HG03196 (cell line): ENCODE measurements at regions not wholly inside any gene's neighbourhood (a gene's known extent, or its start where the extent isn't known, plus 50 kb on each side); places are given as distances from the start of the nearest gene placed in this dataset.

Experiments used
- ATAC-seq: cut with Tn5 transposase; IDR thresholded peaks from one replicate; pipeline ENCODE4 v1.9.1; 2021; ENCODE audit not compliant: unreplicated experiment

DNA sequence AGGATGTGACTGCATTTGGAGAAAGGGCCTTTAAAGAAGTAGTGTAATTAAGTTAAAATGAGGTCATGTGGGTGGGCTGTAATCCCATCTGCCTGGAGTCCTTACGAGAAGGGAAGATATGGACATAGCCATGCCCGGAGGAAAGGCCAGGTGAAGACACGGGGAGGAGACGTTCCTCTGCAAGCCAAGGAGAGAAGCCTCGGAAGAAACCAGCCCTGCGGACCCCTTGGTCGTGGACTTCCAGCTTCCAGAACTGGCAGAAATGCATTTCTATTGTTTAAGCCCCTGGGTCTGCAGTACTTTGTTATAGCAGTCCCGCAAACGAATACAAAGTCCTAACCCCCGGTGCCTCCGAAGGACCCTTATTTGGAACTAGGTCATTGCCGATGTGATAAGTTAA, 87.6 kb upstream of the TAF1B start:
- ATAC-seq: no peak

DNA sequence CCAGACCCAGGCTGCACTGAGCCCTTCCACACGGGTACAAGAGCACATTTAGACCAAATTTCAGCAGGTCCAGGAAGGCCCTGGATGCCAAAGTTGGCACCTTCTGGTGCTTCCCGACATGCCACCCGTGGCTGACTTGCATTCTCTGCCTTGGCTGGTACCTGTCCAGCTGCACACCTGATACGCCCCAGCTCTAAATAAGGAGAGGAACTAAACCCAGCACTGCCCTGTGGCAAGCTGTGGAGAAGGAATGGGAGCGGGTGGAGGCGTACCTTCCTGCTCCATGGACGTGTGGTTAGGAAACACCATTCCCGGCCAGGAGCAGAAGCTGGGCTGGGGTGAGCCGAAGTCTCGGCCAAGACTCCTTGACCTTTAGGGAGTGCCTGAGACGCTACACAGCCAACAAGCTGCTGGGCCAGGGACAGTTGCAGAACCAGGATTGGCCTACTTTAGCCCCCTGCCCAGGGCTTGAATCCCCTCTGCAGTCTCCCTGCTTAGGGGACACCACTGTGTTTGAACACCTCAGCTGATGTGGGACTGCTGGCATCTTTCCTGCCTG, 86.5 kb upstream of the TAF1B start:
- no peak for ATAC-seq

DNA sequence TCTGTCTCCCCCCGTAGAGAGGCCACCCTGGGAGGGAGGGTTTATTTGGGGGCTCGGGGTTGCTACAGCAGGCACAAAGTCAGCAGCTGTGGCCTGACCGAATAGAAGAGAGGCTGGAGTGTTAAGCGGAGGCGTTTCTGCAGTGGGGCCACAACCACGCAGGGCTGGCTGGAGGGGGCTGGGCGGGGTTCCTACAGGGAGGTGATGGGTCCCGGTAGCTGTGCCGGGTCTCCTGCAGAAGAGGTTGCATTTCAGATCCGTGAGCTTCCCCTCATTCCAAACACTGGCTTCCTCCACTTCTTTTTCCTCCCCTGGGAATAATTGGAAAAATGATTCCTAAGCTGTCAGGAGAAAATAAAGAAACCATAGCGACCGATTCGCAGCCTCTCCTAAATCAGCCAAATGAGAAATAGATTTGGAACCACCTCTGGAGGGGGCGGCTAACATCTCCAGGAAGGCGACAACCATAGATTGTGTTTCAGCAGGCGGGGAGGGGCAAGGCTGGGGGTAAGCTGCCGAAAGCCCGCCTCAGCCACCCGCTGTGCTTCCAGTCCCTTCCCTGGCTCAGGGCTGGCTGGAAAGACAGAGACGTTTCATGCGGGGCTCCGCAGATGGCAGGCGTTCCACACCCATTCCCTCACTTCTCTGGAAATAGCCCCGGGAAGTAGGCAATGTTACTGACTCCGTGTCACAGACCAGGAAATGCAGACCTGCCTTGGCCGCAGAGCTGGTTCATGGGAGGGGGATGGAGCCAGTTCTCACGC, 85.6 kb upstream of the TAF1B start:
- ATAC-seq: no peak

DNA sequence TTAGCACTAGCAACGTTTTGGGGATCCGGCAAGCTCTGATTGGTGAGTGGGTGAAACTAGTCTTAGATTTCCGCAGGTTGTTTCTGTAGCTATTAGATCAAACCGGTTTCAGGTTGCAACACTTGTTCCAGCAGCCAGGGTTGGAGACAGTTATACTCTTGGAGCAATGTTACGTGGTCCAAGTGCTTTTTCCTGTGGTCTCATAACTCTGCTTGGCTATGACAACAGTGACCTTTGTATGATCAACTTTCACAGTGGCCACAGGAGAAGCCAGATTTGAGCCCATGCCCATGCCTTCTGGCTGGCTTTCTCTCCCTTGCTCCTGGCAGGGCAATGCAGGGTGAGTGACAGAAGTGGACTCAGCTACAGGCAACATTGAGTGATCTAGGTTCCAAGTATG, 84.5 kb upstream of the TAF1B start:
- ATAC-seq: no peak

DNA sequence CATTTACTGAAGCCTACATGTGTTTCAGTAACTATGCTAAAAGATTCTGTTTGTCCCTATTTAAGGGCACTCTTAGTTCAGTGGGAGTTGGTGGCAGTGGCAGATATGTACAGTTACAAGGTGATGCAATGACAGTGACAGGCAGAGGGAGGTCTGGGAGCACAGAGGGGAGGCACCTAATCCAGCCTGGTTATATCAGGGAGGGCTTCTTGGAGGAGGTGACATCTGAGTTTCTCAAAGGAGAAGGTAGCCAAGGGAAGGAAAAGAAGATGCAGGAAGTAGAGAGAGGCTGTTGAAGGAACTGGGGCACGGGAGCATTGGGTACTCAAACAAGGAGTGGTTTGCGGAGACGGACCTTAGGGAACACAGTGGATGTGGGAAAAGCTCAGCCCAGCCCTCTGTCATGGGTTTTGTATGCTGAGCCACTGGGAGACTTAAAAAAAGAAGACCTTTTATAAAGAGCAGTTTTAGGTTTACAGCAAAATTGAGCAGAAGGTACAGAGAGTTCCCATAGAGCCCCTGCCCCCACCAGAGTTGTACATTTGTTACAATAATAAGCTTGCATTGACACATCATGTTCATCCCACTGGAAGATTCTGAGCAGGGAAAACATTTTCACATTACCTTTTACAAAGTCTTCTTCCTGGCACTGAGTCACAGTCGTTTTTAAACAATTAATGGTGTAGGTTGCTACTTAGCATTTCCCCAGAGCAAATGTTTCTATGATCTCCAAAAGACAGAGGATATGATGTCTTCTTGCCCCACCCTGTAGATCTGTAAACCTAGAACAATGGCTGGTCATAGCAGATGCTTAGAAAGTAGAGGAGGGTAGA, 83.0 kb upstream of the TAF1B start:
- ATAC-seq: no peak

DNA sequence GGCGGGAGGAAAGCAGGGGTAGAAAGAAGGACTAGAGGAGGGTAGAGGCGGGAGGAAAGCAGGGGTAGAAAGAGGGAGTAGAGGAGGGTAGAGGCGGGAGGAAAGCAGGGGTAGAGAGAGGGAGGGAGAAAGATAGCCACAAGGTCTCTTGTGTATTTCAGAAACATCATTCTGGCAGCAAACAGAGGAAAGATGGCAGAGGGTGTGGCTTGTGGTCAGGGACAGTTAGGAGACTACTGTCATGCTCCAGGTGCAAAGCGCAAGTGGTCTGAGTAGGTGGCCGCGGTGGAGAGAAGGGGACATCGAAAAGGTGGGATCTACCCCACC, 82.4 kb upstream of the TAF1B start:
- no peak for ATAC-seq

DNA sequence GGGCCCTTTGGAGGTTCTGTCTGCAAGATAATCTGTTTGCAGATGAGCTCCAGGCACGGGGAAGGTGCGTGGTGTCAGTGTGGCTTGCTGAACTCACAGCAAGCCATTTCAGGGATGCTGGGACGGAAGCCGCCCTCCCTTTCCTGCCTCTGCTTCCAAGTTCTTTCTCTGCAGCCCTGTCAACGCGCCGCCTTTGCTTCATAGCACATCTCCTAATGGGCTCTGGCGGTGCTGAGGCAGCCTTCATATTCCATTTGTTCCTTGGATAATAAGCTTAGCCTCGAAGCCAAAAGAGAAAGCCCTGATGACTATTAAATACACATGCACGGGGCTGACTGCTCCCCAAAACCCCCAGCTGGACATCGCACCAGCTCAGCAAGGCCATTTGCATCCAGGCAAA, 81.7 kb upstream of the TAF1B start:
- ATAC-seq: no peak

DNA sequence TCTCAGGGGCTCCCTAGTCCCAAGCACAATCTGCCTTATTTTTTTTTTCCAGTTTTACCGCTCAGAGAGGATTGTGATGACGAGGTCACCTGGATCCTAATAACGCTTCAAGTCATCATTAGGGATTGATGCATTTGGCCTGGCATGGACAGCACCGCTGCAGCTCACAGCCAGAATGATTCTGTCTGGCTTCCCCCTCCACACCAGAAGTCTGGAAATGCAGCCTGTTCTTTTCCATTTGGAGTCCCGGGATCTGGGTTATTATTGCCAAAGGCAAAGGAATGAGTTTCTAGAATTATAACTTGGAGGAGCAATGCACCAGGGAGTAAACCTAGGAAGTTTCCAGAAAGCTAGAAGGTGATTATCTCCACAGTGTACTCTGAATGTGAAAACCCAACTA, 81.1 kb upstream of the TAF1B start:
- ATAC-seq: no peak

DNA sequence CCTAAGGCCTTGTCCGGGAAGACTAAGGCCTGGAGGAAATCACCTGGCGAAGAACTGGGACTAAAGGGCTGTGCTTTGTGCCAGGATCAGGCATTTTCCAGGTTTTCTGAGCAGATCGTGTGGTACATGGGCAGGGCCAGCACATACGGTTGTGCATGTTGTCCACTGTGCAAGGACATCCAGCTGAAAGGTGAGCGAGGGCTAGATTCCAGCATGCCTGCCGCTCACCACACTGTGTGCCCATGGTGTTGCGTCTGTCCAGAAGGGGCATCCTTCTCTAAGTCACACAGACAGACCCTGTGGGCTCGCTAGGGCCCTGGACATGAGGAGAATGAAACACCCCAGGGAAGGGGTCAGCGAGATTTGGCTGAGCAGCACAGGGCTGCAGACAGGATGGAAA, 80.3 kb upstream of the TAF1B start:
- ATAC-seq: no peak

DNA sequence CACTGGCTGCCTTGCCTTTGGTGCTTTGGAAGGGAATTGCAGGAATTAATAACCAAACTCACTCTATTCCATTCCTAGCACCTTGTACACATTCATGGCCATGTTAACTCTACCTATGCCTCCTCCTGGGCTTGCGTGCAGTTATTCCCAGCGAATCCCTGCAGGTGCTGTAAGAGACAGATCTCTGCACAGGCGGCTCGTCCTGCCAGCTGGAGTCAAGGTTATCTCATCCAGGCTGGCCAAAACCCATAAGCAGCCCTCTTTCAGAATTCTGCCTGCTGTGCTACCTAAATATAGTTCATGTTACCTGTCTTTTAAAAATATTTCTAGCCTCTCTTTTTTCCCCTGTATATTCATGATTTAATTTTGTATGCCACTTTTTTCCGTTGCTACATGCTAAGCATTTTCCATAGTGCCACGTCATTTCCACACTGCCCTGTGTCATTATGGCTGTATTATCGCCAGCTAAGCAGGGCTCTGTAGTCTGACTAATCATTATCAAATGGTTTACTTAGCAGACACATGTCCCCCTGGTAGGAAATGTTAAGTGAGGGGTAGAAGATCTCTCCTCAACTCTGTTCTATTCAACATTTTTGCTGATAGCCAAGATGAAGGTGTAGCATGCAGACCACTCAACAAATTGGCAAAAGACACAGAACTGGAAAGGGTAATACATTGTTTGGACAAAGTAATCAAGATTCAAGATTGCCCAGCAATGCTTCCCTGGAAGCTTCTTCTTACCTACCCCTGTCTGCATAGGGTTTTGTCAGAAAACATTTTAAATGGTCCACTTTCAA, 79.7 kb upstream of the TAF1B start:
- ATAC-seq: no peak

DNA sequence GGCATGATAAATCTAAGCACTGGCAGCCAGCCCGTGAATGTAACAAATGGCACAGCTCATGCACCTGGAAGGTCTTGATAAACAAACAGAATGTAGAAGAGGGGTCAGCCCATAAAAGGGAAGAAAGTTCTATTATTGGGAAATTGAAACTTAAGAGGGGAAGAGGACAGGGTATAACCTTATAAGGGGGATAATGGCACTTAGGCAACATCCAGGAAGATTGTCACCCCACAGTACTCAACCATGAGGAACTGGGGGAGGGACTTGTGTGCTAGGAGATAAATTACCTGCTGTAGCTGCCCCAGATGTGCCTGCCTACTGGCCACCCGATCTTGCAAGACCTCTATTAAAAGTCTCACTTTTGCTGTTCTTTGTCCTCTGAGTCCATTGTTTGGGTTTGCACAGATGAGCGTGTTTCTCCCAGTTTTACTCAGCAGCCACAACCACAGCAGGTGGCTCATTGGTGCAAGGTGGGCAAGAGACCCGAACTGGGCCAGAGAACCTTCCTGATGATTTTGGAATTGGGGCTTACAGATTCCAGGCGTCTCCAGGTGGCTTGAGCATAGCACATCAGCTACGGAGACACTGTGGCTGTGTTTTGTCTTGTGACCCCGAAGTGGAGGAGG, 79.0 kb upstream of the TAF1B start:
- no peak for ATAC-seq

DNA sequence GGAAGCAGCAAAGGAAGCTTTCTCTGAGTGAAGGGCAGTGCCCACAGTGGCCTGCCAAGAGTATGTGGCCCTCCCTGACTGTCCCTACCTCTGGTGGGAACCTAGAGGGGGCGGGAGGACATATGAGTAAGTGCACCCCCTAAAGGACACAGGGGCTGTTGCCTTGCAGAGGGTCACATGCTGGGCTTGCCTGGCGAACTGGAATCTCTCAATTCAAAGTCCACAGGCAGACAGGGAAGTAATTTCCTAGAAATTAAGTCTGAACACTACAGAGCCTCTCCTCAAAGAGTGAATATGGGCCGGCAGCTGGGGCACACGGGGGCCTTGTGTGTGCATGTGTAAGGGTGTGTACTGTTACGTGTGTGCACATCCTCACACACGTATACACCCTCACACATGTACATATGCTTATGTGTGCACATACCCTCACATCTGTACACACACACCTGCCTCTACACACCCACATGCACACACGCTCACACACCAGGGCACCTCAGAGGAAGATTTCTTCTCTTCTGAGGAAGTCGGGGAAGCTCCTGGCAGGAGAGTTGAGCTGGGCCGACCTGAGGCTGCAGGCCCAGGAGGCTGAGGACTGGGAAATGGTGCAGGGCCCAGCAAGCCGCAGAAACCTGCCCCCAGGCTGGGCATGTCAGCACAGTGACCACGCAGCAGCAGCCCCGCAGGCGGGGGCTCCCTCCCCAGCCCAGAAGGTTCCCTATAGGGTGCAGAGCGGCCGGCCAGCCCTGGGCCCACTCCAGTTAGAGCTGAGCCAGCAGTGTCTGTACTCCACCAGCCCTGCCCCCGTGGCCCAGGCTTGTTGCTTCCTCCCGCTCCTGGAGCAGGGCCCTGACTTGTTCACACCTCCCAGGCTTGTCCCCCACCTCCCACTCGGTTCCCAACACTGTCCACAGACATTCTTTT, 77.4 kb upstream of the TAF1B start:
- no peak for ATAC-seq

DNA sequence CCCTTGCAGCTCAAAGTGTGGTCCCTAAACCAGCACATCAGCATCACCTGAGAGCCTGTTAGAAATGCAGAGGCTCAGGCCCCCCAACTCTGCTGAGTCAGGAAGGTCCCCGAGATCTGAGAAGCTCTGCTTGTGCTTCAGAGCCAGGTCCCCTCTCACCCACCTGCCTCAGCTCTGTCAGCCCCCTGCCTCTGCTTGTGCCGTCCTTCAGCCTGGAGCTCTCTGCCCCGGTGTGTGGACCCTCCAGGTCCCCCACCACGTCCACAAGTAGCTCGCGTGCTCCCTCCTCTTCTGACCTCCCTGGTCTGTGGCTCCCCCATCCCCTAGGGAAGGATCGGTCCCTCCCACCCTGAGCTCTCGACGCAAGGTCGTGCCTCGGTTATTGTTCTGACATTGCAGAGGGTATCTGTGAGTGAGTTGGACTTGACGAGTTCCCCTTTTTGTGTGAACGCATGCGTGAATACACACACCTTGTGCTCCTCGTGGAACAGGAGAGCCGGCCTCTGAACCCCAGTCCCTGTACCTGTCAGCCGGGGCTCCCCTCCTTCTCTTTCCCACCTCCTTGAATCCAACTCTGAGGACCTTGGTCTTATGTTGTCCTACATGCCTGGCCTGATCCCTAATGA, 75.5 kb upstream of the TAF1B start:
- no peak for ATAC-seq

DNA sequence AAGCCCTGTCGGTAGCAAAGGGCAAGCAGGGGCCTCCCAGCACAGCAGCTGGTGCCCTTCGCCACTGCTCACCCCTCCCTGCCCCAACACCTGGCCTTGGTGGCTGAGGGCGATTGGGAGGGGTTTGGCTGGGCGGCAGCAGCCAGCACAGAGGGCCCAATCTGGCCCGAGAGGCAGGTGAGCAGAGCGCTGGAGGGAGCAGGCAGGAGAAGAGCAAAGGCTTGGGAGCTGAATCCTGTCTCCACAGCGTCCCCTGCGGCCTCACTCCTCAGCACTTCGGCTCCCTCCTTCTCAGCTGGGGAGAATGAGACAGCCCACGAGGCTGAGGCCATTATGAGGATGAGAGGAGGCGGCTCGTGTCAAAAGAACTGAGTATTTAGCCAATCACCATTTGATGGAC, 74.9 kb upstream of the TAF1B start:
- ATAC-seq: no peak

DNA sequence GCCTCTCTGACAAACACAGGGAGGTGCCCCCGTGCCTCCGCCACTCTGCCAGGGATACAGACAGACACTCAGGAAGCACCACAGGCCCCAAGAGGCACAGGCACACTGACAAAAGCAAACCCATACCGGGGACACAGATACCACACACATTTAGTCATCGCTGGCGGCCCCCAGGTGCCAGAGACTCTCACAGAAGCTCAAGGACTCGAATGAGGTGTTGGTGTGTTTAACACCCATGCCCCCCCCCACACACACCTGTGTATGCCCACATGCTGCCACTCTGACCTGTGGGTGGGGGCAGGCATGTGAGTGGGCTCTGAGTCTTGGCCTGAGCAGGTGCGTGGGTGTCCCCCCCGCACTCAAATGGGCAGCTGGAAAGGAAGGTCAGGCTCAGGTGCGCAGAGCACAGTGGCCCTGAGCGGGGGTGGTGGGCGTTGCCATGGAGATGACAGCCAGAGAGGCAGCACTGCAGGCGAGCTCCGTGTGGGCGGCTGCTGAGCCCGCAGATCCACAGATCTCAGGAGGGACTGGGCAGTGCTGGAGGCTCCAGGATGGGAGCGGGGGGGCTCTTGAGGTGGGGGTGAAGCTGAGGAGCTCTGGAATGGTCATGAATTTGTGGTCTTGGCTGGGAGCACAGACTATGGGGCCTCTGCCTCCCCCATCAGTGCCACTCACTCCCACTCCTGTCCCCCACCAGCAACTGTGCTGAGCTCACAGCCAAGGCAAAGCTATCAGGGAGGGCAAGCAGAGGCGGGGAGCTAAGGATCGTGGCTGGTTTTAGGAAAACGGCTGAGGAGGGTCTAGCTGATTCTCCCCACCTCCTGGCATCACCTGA, 73.9 kb upstream of the TAF1B start:
- no peak for ATAC-seq

DNA sequence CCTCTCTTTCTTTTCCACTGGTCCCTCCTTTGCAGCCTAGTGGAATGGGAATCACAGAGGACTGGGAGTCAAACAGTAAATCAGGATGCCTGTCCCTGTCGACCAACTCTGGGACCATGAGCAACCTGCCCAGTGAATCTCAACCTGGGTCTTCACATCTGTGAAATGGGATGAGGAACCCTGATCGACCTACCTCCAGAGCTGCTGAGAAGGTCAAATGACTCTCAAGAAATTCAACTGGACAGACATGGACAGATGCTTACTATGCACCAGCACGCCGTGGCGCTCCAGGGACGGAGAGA, 73.3 kb upstream of the TAF1B start:
- no peak for ATAC-seq

DNA sequence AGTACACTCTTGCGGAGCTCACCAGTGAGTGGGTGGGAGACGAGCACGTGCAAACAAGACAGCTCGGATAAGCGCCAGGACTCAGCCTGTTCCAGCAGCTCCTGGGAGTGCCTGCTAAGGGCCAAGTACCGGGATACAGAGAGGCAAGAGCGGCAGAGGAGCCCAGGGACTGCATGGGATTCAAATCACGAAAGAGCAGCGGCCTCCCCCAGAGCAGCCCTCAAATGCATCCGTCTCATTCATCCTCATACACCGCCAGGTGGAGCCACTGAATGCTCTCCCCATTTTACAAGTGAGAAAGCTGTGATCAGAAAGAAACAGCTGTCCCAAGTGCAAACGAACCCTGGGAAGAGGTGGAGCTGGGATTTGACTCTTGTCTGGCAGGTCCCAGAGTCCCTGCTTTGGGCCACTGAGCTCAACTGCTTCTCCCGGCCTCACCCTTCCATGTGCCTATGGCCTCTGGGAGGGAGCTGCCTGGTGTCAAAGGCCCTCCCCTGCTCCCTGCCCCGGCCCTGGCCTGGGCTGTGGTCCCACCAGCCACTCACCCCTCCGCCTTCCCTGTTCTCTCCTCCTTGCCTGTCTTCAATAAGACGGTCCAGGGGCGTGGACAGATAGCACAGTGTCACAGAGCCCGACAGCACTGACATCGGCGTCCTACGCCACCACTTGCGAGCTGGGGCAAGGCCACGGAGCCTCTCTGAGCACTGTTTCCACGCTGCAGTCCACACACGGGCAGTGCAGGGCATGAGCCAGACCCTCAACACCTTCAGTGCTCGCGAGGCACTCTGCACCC, 72.8 kb upstream of the TAF1B start:
- no peak for ATAC-seq

DNA sequence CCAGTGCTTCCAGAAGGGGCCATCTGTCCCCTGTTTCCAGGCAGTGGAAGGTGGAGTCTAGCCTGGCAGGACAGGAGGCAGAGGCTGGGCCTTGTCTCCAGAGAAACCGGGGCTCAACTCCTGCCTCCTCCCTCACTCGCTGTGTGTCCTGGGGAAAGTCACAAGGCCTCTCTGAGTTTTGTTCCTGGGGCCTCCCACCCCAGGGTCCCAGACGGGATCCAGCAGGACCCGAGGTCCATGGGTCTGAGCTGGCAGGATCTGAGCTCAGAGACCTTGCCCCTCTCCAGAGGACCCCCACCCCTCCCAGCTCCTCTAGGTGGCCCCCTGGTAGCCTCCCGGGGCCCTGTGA, 72.2 kb upstream of the TAF1B start:
- no peak for ATAC-seq
